Tibial nerve (tissue), 4 donors: ENCODE measurements at regions not wholly inside any gene's neighbourhood (a gene's known extent, or its start where the extent isn't known, plus 50 kb on each side); places are given as distances from the start of the nearest gene placed in this dataset.

Source experiments
- DNase-seq, 2 donors: peaks; one replicate each; pipeline ENCODE4 v3.0.0-alpha.2; 2019; ENCODE audit warnings: low spot score in 2 of 2
- H3K27ac ChIP-seq, 4 donors: fragments of 200-600 bp; sonication (generic) in 3 of 4; one replicate each; pipeline ENCODE4 v1.5.1; 2017 to 2019; ENCODE audit warnings: mild to moderate bottlenecking in 1 of 4
- H3K27me3 ChIP-seq, 2 donors: fragments of 200-600 bp; sonication (generic) in 1 of 2; one replicate each; pipeline versions ENCODE4 v1.5.1 to v1.6.0; 2017 to 2019
- H3K36me3 ChIP-seq, 3 donors: fragments of 200-600 bp; sonication (generic); one replicate each; pipeline ENCODE4 v1.5.1; 2018 to 2019
- H3K4me1 ChIP-seq, 4 donors: fragments of 200-600 bp; sonication (generic) in 3 of 4; one replicate each; pipeline ENCODE4 v1.5.1; 2017 to 2019
- H3K4me3 ChIP-seq, 4 donors: fragments of 200-600 bp; sonication (generic) in 3 of 4; one replicate each; pipeline ENCODE4 v1.5.1; 2017 to 2019; ENCODE audit warnings: mild to moderate bottlenecking in 1 of 4, moderate library complexity in 1 of 4
- H3K9me3 ChIP-seq, 4 donors: fragments of 200-600 bp; sonication (generic) in 3 of 4; one replicate each; pipeline ENCODE4 v1.5.1; 2017 to 2019
- CTCF ChIP-seq, 5 experiments: fragments of 200-600 bp in 3 of 5; fragments of 450-650 bp in 2 of 5; sonication (generic) in 3 of 5; IDR thresholded peaks; one replicate each; pipeline ENCODE4 v1.5.1; 2016 to 2019; ENCODE audit warnings: antibody characterized with exemption in 5 of 5, mild to moderate bottlenecking in 3 of 5, moderate library complexity in 2 of 5
- EP300 ChIP-seq, 2 donors: sonication (generic); formaldehyde crosslinking; IDR thresholded peaks; one replicate each; pipeline ENCODE4 v1.6.1; 2017; ENCODE audit warnings: antibody characterized with exemption in 2 of 2, mild to moderate bottlenecking in 1 of 2
- POLR2A ChIP-seq, 2 donors: fragments of 450-650 bp; IDR thresholded peaks; one replicate each; pipeline ENCODE4 v1.6.1; 2017; ENCODE audit warnings: antibody characterized with exemption in 2 of 2, mild to moderate bottlenecking in 2 of 2, moderate library complexity in 2 of 2
- whole genome bisulfite sequencing, 2 donors: methylation state at CpG; one replicate each; pipeline ENCODE4 v1.1.5; 2018; 5-methylcytosine and 5-hydroxymethylcytosine counted together

- Histone ChIP-seq H3K4me1 (no peaks in the 10 kb centered on the region), H3K27ac (no peak overlapping the region), H3K27me3 (no peaks in the 10 kb centered on the region), H3K36me3 (no peaks in the 10 kb centered on the region), H3K9me3 (no peaks in the 10 kb centered on the region), H3K4me3 (no peak overlapping the region)
- TF ChIP-seq CTCF (IDR thresholded peaks at IDR 0.05) (no peak), EP300 (IDR thresholded peaks at IDR 0.05) (no peak), POLR2A (IDR thresholded peaks at IDR 0.05) (no peak)
- peak in 1 of 2 donors; percentile 22 for DNase-seq
These were observed 382.8 kb upstream of the WWC1 start for GRCh38 chr5:167908606-167909005.

- Histone ChIP-seq H3K4me3 (no peak overlapping the region), H3K9me3 (no peaks in the 10 kb centered on the region), H3K4me1 (peaks cover 0 to 23% (median 11%) of the 10 kb centered on the region in 4 donors), H3K36me3 (no peaks in the 10 kb centered on the region), H3K27ac (no peak overlapping the region), H3K27me3 (no peaks in the 10 kb centered on the region)
- TF ChIP-seq POLR2A (IDR thresholded peaks at IDR 0.05) (no peak), CTCF (IDR thresholded peaks at IDR 0.05) (no peak), EP300 (IDR thresholded peaks at IDR 0.05) (no peak)
- WGBS, 2 donors, result 66 to 67% methylated on average over 6 of the region's 6 CpGs
- DNase-seq, result no peak
These were observed 378.3 kb upstream of the WWC1 start for GRCh38 chr5:167912941-167913665.

- H3K9me3 ChIP-seq, result no peaks in the 10 kb centered on the region
These were observed 376.2 kb upstream of the WWC1 start for GRCh38 chr5:167915237-167915636.

DNA sequence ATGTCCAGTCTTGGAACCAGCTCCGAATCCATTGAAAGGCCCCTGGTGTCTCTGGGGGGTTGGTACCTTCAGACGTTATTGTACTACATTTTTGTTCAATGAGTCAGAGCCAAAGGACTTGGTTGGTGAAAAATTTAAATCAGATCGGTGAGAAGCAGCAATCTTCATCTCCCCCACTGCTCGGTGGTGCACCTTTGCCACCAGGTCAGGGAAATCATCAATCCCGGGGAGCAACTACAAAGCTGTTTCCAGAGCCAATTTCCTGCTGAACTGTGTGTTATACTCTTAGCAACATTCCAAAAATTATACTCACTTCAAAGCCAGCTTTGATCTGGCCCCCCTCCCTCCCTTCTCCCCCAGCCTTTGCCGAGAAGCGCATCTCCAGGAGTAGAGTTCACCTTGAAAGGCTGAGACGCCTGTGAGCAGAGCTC is 375.2 kb upstream of the WWC1 start:
- Histone ChIP-seq H3K36me3 (no peaks in the 10 kb centered on the region), H3K27me3 (no peaks in the 10 kb centered on the region), H3K9me3 (no peaks in the 10 kb centered on the region), H3K27ac (peak overlapping the region in 3 of 4 donors; percentile 28 to 83 (median 83)), H3K4me3 (no peak overlapping the region), H3K4me1 (peaks cover 0 to 41% (median 14%) of the 10 kb centered on the region in 4 donors)
- DNase-seq, result no peak
- 44 to 48% methylated on average over 8 of the region's 8 CpGs for WGBS, 2 donors
- TF ChIP-seq EP300 (IDR thresholded peaks at IDR 0.05) (no peak), CTCF (IDR thresholded peaks at IDR 0.05) (no peak), POLR2A (IDR thresholded peaks at IDR 0.05) (no peak)

More at GRCh38 chr5:167915237-167915636, 376.2 kb upstream of the WWC1 start:
- H3K4me3 ChIP-seq, result no peak overlapping the region
- H3K36me3 ChIP-seq, result no peaks in the 10 kb centered on the region
- no peak for DNase-seq
- peaks cover 0 to 41% (median 14%) of the 10 kb centered on the region in 4 donors for H3K4me1 ChIP-seq
- 82 to 83% methylated on average over 4 of the region's 4 CpGs for WGBS, 2 donors
- no peaks in the 10 kb centered on the region for H3K27me3 ChIP-seq
- TF ChIP-seq CTCF (IDR thresholded peaks at IDR 0.05) (no peak), EP300 (IDR thresholded peaks at IDR 0.05) (no peak), POLR2A (IDR thresholded peaks at IDR 0.05) (no peak)
- no peak overlapping the region for H3K27ac ChIP-seq

- peaks cover 0 to 41% (median 14%) of the 10 kb centered on the region in 4 donors for H3K4me1 ChIP-seq
- H3K9me3 ChIP-seq, result no peaks in the 10 kb centered on the region
- peak; percentile 29 to 48 for DNase-seq
- TF ChIP-seq POLR2A (IDR thresholded peaks at IDR 0.05), result no peak
- TF ChIP-seq EP300 (IDR thresholded peaks at IDR 0.05), result no peak
- TF ChIP-seq CTCF (IDR thresholded peaks at IDR 0.05), result no peak
- 32% methylated on average over 4 of the region's 4 CpGs for WGBS, 2 donors
- H3K27me3 ChIP-seq, result no peaks in the 10 kb centered on the region
- H3K36me3 ChIP-seq, result no peaks in the 10 kb centered on the region
- H3K4me3 ChIP-seq, result no peak overlapping the region
- peak overlapping the region in 3 of 4 donors; percentile 28 to 83 (median 83) for H3K27ac ChIP-seq
These were observed 374.7 kb upstream of the WWC1 start for GRCh38 chr5:167916706-167917105.
